GM12874 (cell line): ENCODE measurements at regions not wholly inside any gene's neighbourhood (a gene's known extent, or its start where the extent isn't known, plus 50 kb on each side); places are given as distances from the start of the nearest gene placed in this dataset.

Experiments
- TF ChIP-seq, protein P1 (sequence below): IDR thresholded peaks from 2 replicates; pipeline ENCODE4 v1.5.1; 2011; ENCODE audit warnings: low read depth, mild to moderate bottlenecking, control low read depth, low read length, moderate library complexity; ENCODE audit not compliant: insufficient read depth

DNA sequence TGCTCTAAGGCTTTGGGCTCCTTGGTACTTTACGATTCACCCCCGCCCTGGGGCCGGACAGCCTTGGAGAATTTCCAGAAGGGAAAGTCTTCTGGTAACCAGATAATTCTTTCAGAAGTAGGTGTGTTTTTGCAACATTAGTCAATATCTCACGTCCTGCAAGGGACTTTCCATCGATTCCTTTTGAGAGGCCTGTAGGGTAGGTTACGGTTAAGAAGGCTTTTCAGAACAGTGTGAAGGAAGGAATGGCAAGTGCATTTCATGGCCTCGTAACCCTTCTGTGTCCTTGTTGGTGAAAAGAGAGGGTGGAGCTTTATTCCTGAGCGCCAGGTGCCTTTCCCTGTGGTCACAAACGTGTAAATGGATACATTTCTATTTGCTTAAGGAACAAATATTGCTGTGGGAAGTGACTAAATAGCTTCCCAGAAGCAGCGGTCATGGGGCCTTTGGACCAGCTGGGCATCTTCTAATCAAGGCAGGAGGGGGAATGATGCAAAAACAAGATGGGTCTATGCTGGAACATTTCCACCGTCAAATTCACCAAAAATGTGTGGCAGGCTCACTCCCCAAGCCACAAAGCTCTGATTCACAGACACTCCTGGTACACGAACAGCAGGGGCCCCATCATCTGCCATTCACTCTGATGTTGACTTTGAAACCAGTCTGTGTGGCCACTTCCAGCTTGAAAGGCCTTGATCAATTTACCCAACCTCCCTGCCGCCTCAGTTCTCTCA, 99.2 kb downstream of the ANKRD10 start:
- TF ChIP-seq, protein P1, sequence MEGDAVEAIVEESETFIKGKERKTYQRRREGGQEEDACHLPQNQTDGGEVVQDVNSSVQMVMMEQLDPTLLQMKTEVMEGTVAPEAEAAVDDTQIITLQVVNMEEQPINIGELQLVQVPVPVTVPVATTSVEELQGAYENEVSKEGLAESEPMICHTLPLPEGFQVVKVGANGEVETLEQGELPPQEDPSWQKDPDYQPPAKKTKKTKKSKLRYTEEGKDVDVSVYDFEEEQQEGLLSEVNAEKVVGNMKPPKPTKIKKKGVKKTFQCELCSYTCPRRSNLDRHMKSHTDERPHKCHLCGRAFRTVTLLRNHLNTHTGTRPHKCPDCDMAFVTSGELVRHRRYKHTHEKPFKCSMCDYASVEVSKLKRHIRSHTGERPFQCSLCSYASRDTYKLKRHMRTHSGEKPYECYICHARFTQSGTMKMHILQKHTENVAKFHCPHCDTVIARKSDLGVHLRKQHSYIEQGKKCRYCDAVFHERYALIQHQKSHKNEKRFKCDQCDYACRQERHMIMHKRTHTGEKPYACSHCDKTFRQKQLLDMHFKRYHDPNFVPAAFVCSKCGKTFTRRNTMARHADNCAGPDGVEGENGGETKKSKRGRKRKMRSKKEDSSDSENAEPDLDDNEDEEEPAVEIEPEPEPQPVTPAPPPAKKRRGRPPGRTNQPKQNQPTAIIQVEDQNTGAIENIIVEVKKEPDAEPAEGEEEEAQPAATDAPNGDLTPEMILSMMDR, result no peak

DNA sequence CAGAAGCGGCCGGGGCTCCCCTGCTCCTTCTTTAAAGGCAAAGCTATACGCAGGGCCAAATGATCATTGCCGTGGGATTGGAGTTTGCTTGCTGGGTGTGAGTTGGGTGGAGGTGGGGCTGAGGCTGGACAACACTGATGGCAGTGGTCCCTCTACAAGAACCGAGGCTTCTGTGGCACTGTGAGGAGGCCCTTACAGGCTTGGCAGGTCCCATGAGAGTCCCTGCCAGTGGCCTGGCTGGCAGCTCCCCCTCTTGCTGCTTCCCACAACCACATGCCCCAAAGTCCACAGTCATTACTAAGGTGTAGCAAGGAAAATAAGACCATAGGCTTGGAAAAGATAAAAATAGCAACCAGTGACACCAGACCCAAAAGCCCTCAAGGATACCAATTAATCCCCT, 98.4 kb downstream of the ANKRD10 start:
- TF ChIP-seq, protein P1, result no peak

DNA sequence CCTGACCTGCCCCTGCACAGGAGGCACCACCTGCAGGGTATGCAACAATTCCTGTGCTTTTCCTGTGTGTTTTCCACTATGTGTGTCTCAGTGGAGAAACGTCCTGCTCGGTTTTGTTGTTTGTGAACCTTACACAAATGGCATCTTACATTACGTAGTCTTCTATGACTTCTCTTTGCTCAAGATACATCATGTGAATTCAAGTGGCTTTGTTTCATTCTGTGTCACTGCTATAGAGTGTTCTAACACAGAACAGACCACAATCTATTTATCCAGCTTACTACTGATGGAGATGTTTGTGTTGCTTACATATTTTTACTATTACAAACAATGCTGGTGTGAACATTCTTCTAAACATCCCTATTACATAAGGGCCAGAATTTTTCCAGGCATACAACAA, 97.7 kb downstream of the ANKRD10 start:
- TF ChIP-seq, protein P1, result no peak

DNA sequence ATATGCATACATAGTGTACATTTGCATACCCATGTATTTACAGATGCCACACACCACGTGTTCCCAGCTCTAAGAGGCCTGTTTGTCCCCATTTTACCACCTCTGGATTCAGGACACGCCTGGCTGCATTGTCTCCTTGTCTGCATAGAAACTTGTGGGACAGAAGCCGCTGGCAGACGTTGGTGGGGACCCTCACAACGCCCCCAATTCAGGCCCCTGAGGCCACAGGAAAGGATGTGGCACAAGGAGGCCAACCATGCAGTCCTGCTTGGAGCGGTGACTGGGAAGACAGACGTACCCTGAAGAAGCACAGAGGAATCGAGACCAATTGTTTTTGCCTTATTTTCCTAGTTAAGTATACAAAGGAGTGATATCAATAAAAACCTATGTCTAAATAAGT, 96.1 kb downstream of the ANKRD10 start:
- TF ChIP-seq, protein P1, result no peak

DNA sequence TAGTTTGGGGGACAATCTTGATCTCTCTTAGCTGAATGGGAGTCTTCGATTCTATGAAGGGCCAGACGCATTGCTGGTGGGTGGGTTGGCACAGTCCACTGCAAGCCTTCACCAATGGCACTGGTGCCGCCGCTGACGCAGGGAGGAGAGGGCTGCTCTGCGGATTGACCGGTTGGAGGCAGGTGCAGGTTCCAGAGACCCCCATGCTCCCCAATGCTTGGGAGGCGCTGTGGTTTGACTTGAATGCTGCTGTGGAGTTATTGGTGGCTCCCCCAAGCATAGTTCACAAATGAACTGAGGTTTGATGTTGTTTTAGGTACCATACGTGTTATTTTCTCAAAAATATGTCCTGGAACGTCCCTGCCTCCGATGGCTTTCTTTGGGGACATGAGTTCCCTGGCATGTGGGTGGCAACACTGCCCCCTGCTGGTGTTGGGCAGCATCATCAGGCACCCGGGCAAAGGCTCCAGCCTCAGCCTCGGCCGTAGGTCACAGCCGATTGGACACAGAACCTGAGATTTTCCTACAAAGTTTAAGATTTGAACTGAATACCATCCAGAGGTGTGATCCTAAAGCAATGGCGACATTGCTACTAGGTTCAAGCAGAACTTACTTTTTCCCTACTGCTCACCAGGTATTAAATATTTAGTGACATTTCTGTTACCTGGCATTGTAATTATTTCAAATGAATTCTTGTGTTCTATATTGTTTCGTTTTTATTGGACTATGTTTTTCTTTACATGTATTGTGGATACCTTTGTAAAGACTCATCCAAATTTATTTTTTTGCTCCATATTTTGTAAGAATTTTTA, 95.5 kb downstream of the ANKRD10 start:
- TF ChIP-seq, protein P1, result peak; percentile 93

DNA sequence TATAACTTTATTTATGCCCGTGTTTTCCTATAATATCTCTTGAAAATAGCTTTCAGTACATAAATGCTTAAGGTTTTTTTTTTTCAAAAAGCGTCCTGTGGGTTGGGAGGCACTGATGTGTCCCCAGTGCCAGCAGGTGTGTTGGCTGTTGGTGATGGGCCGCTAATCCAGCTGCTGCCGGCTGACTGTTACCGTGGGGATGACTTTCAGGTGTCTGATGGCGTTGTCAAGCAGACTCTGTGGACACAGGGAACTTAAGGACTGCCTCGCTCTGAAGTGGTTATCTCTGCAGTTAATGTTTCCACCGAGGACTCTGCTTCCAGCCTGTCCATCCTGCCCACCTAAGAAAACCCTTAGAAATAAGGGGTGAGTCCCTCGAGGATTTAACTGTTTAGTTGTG, 94.5 kb downstream of the ANKRD10 start:
- TF ChIP-seq, protein P1, result no peak

DNA sequence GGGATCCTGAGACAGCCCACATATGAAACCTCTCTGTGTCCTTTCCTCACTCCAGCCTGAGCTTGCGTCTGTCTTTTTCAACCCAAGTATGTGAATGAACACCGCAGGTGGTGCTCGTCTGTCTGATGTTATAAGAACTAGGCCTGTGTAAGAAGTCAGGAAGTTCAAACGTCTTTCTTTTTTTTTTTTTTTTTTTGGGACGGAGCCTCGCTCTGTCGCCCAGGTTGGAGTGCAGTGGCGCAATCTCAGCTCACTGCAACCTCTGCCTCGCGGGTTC, 92.3 kb downstream of the ANKRD10 start:
- TF ChIP-seq, protein P1, result no peak
